HFF-Myc (cell line): ENCODE measurements at regions not wholly inside any gene's neighbourhood (a gene's known extent, or its start where the extent isn't known, plus 50 kb on each side); places are given as distances from the start of the nearest gene placed in this dataset.
A peak's percentile ranks its signal among the peaks of the same experiment; 100 is the strongest.
"Not testable (repeated sequence)": the region's sequence is repeated elsewhere in the genome, so short reads cannot be mapped to it uniquely, and the experiment has no call there.

ENCODE experiments used
- DNase-seq: peaks from one replicate; pipeline ENCODE4 v3.0.0-alpha.2; 2011; ENCODE audit warnings: low read depth; ENCODE audit errors: extremely low read depth
- H3K4me3 ChIP-seq: replicated peaks from 2 replicates; pipeline ENCODE4 v1.5.1; 2011; ENCODE audit warnings: low read depth, mild to moderate bottlenecking, control low read depth, low read length
- TF ChIP-seq, protein P1 (sequence below): IDR thresholded peaks from 2 replicates; pipeline ENCODE4 v1.5.1; 2012; ENCODE audit warnings: mild to moderate bottlenecking, low read depth, low read length, control low read depth; ENCODE audit errors: missing control alignments

DNA sequence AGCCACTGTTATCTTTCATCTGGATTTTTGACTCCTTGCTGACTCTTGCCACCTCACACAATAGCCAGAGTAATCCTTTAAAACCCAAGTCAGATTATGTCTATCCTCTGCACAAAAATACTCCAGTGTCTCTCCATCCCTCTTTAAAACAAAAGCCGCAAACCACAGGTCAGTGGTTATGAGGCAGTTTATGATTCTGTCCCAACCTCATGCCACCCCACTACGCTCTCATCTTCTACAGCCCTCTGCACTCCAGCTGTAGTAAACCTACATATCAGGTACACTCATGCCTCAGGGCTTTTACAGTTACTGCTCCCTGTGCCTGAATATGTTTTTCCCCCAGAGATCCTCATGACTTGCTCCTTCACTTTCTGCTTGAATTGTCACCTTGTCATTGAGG lies 113.6 kb downstream of the PRR15 start:
- not testable (repeated sequence) for H3K4me3 ChIP-seq

DNA sequence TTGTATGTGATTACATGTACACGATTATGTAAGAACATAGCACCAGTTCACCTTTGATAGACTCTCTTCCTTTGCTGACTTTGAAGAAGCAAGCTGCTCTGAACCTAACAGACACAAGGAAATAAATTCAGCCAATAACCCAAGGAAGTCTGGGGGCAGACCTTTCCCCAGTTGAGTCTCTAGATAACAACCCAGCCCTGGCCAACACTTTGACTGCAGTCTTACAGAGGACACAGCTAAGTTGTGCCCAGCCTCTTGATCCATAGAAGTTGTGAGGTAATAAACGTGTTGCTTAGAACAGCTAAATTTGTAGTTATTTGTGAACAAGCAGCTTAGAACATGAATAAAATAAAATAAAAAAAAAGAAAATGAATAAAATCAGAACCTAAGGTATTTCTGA lies 116.3 kb downstream of the PRR15 start:
- not testable (repeated sequence) for DNase-seq, H3K4me3 ChIP-seq

More for the DNA sequence above, 113.6 kb downstream of the PRR15 start:
- not testable (repeated sequence) for DNase-seq

DNA sequence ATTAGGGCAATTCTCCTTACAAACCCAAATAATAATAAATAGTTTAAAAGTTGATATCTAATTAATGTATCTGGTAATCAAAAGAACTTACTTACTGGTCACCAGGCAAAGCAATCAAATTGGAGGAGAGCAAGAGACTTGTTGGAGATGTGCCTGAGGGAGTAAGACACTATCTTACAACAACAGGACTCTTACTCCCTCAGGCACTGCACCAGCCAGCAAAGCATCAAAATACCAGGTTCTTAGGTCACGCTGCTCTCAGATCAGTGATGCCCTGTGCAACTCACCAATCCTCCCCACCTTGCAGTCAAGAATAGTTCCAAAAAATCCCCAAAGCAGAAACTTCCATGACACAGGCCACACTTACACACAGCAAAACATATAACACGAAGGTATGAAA lies 117.0 kb downstream of the PRR15 start:
- not testable (repeated sequence) for H3K4me3 ChIP-seq, DNase-seq

DNA sequence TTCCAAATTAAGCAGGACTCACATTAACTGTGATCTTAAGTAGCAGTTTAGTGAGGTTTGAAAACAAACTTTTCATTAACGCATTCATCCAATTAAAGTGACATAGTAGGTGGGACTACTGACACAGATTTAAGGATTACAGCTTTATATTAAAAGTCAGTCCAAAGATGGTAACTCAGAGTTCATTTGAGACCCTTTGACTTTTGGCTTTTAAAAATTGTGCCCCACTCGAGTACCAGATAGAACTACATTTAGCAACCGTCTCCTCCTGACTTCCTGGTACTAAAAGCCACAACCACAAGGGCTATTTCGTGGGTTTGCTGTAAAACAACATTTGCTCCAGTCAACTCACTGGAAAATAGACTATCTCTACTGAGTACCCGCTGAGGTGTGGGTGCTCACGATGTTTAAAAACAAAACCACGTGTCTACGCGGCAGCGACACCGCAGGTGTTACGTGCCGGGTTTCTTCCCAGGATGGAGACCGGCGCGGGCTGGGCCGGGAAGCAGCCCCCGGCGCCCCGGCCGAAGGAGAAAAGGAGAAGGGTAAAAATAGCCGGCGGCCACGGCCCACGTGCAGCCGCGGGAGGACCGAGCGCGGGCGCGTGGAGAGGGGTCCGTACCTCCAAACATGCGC lies 120.6 kb downstream of the PRR15 start:
- not testable (repeated sequence) for DNase-seq
- H3K4me3 ChIP-seq, result peak overlapping the region; percentile 61

DNA sequence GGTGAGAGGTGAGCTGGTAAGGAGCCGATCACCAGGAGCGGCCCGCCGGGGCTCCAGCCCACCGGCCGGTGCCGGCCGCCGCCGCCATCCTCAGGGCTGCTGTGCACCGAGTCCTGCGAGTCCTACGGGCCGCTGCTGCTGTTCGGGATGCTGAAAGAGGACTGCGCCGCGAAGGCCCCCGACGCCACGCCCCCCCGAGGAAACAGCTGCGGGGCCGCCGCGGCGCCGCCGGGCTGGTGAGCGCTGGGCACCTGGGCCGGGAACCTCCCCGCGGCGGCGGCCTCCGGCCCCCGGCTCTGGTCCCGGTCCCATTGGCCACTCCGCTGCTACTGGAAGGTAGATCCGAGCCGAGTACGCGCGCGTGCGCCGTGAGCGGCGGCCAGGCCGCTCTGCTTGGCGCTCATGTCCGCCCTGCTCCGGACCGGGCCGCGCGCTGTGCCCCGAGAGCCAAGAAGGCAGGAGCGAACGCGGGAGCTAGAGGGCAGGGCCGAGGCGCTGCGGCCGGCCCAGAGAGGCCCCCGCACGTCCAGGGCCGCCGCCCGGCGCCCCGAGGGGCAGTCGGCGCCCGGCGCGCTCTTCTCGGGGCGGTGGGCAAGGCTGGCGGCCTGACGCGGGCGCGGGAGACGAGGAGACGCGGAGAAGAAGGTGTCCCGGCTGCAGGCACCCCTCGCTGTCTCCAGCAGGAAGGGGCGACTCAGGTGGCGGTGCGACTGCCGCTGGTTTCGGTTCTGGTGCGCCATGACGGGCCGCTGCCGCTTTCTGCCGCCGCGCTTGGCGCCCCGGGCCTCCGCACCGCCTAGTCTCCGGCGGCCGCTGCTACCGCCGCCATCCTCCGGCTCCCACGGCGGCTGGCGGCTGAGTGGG lies 121.3 kb upstream of the WIPF3 start:
- TF ChIP-seq, protein P1, sequence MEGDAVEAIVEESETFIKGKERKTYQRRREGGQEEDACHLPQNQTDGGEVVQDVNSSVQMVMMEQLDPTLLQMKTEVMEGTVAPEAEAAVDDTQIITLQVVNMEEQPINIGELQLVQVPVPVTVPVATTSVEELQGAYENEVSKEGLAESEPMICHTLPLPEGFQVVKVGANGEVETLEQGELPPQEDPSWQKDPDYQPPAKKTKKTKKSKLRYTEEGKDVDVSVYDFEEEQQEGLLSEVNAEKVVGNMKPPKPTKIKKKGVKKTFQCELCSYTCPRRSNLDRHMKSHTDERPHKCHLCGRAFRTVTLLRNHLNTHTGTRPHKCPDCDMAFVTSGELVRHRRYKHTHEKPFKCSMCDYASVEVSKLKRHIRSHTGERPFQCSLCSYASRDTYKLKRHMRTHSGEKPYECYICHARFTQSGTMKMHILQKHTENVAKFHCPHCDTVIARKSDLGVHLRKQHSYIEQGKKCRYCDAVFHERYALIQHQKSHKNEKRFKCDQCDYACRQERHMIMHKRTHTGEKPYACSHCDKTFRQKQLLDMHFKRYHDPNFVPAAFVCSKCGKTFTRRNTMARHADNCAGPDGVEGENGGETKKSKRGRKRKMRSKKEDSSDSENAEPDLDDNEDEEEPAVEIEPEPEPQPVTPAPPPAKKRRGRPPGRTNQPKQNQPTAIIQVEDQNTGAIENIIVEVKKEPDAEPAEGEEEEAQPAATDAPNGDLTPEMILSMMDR, result no peak
- no peak for DNase-seq
- H3K4me3 ChIP-seq, result peak overlapping the region; percentile 61

DNA sequence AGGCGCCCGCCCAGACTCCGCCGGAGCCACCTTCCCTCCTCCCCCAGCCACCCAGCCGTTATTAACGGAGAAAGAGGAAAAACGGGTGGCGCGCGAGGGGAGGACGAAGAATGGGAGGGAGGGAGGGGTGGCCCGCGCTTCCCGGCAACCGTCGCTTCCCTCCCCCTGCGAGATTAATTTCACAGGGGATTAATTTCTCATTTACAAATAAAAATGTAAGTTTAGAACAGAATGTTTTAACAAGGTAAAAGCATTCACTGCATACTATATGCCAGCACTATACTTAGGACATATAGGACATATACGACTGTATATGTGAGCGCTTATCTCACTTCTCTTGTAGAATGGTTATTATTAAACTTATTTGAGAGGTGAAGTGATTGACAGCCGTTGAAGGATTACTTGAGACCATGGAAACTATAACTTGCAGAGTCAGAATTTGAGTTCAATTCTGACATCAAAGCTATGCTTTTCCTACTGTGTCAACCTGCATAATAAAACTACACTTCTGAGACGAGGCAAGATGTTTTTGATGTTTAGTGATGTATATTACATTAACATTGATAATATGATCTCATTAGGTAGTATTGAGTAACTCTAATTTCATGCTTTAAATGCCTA lies 120.5 kb upstream of the WIPF3 start:
- not testable (repeated sequence) for DNase-seq
- H3K4me3 ChIP-seq, result peak overlapping the region; percentile 61

DNA sequence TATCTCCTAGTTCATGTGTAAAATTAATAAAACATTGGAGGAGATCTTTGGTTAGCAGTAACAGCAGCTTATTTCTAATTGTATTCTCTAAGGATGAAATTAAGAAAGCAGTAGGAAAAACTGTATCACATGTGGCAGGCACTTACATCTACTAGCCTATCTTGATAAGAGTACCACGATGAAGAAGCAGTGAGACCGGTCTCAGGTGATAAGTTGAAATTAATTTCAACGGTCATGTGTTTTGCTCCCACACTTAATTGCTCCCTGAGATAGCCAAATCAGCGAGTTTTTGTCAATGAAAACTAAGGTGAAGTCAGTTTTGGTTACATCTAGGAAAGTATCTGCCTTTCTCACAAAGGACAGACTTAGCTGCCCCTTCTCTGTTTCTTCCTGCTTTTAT lies 115.8 kb upstream of the WIPF3 start:
- H3K4me3 ChIP-seq, DNase-seq: not testable (repeated sequence)

DNA sequence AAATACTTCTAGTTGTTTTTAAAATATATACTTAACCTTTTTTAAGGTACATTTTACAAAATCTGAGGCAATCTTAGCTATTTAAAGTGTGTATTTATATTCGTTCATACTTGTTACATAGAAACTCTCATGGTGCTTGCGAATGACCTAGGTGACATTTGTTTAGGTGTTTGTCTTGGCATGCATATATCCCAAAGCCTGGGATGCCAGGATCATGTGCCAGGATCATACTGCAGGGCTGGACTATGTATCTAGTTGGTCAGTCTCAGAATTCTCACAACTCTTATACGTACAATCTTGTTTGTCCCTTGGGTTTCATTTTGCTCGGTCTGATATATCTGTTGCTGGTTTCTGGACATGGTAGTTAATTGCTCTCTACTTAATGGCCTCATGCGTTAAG lies 109.9 kb upstream of the WIPF3 start:
- H3K4me3 ChIP-seq, DNase-seq: not testable (repeated sequence)

DNA sequence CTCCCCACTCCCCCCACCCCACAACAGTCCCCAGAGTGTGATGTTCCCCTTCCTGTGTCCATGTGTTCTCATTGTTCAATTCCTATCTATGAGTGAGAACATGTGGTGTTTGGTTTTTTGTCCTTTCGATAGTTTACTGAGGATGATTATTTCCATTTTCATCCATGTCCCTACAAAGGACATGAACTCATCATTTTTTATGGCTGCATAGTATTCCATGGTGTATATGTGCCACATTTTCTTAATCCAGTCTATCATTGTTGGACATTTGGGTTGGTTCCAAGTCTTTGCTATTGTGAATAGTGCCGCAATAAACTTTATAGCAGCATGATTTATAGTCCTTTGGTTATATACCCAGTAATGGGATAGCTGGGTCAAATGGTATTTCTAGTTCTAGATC lies 106.6 kb upstream of the WIPF3 start:
- H3K4me3 ChIP-seq, DNase-seq: not testable (repeated sequence)

DNA sequence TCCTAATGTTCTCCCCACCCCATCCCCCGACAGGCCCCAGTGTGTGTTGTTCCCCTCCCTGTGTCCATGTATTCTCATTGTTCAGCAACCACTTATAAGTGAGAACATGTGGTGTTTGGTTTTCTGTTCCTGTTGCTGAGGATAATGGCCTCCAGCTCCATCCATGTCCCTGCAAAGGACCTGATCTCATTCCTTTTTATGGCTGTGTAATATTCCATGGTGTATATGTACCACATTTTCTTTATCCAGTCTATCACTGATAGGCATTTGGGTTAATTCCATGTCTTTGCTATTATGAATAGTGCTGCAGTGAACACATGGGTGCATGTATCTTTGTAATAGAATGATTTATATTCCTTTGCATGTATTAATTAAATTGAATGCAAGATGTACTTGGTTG lies 104.8 kb upstream of the WIPF3 start:
- DNase-seq, H3K4me3 ChIP-seq: not testable (repeated sequence)

DNA sequence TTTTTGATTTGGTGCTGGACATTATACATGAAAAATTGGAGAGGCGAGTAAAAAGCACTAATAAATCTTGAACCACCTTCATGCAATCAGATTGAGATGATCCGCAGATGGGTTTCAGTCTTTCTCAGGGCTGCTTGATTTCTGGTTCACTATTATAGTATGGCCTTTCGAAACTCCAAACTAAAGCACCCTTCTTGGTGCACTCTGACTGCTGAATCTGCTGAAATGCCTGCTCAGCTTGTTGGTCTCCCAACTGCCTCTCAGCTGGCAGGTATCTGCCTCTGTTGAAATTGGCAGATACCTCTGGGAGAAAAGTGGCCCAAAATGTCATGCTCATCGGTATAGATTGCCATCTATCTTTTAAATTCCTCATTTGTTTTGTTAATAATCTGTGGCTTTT lies 102.5 kb upstream of the WIPF3 start:
- not testable (repeated sequence) for DNase-seq, H3K4me3 ChIP-seq

DNA sequence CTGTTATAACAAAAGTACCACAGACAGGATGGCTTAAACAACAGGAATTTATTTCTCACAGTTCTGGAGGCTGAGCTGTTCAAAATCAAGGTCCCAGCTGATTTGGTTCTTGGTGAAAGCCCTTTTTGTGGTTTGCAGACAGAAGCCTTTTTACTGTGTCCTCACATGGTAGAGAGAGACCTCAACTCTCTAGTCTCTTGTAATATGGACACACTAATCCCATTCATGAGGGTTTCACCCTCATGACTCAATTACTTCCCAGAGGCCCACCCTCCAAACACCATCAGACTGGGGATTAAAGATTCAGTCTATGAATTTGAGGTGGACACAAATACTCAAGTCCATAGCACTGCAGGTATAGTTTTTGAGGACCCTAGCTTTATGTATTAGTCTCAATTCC lies 97.3 kb upstream of the WIPF3 start:
- not testable (repeated sequence) for H3K4me3 ChIP-seq, DNase-seq

DNA sequence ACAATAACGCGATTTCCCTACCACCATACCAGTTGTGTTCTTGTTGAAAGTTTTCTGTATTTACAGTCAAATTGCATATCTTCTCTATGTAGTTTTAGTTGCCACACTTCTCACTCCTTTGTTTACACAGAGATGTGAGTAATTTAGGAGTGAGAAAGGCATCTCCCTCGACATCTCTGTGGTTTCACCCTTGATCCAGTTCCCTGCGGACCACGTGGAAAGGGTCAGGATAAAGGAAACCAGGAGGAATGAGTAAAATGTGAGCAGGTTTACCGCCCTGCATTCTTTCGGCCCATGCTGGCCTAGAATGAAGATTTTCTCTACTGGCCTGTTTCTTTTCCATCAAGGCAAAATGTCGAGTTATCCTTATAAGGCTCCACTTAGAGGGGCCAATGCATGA lies 83.2 kb upstream of the WIPF3 start:
- not testable (repeated sequence) for H3K4me3 ChIP-seq
- DNase-seq, result peak; percentile 36
